ENCODE measurements at regions not wholly inside any gene's neighbourhood (a gene's known extent, or its start where the extent isn't known, plus 50 kb on each side); places are given as distances from the start of the nearest gene placed in this dataset.

DNA sequence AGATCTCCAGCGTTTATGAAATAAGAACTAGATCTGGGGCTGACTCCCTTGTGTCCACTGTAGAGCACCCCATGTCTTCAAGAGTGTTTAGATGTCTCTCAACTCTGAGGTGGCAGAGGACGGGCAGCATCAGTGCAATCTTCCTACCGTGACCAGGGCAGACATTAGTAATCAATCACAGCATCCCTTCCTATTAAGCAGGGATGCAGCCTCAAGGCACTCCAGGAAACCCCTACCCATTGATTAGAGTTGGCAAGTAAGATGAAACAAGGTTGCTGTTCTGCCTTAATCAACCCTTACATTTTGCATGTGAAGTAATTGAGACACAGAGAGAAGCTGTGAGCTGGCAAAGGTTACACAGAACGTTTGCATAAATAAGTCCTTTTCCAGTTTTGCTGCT is 283.7 kb upstream of the ZMIZ1 start:
- no peaks in the 10 kb centered on the region for H3K9me3 Mint-ChIP-seq
- intact Hi-C loops (cut with micrococcal nuclease) = no loop called here
- H3K36me3 Mint-ChIP-seq (ENCODE audit: low read depth) = no peaks in the 10 kb centered on the region
- no peaks in the 10 kb centered on the region for H3K4me1 Mint-ChIP-seq (ENCODE audit: low read depth)
- H3K27me3 Mint-ChIP-seq (ENCODE audit: insufficient read depth) = peaks cover 11% of the 10 kb centered on the region
- no peak overlapping the region for H3K4me3 Mint-ChIP-seq
- DNase-seq (ENCODE audit: low spot score) = no peak
- H3K27ac Mint-ChIP-seq = no peak overlapping the region

GRCh38 chr10:78785991-78786390 is 282.8 kb upstream of the ZMIZ1 start:
- Mint-ChIP-seq H3K4me1 (ENCODE audit: low read depth) (no peaks in the 10 kb centered on the region), H3K9me3 (no peaks in the 10 kb centered on the region), H3K27me3 (ENCODE audit: insufficient read depth) (peaks cover 11% of the 10 kb centered on the region), H3K27ac (no peak overlapping the region), H3K36me3 (ENCODE audit: low read depth) (no peaks in the 10 kb centered on the region), H3K4me3 (no peak overlapping the region)
- no peak for DNase-seq (ENCODE audit: low spot score)
- intact Hi-C loops (cut with micrococcal nuclease) = no loop called here

- intact Hi-C loops (cut with micrococcal nuclease) = no loop called here
- Mint-ChIP-seq H3K4me1 (ENCODE audit: low read depth) (no peaks in the 10 kb centered on the region), H3K9me3 (no peaks in the 10 kb centered on the region), H3K27me3 (ENCODE audit: insufficient read depth) (peaks cover 11% of the 10 kb centered on the region), H3K36me3 (ENCODE audit: low read depth) (no peaks in the 10 kb centered on the region), H3K4me3 (no peak overlapping the region), H3K27ac (no peak overlapping the region)
- DNase-seq (ENCODE audit: low spot score) = no peak
Observed at GRCh38 chr10:78787125-78787524, 281.6 kb upstream of the ZMIZ1 start.

GRCh38 chr10:78794736-78795455 is 273.9 kb upstream of the ZMIZ1 start:
- Mint-ChIP-seq H3K27me3 (ENCODE audit: insufficient read depth) (peaks cover 5% of the 10 kb centered on the region), H3K36me3 (ENCODE audit: low read depth) (no peaks in the 10 kb centered on the region), H3K9me3 (no peaks in the 10 kb centered on the region), H3K4me3 (no peak overlapping the region), H3K27ac (no peak overlapping the region), H3K4me1 (ENCODE audit: low read depth) (no peaks in the 10 kb centered on the region)
- intact Hi-C loops (cut with micrococcal nuclease) = no loop called here
- DNase-seq (ENCODE audit: low spot score) = no peak

- H3K9me3 Mint-ChIP-seq = no peaks in the 10 kb centered on the region
- H3K4me3 Mint-ChIP-seq = no peak overlapping the region
- no peaks in the 10 kb centered on the region for H3K4me1 Mint-ChIP-seq (ENCODE audit: low read depth)
- DNase-seq (ENCODE audit: low spot score) = no peak
- no peak overlapping the region for H3K27ac Mint-ChIP-seq
- intact Hi-C loops (cut with micrococcal nuclease) = no loop called here
- no peaks in the 10 kb centered on the region for H3K36me3 Mint-ChIP-seq (ENCODE audit: low read depth)
- H3K27me3 Mint-ChIP-seq (ENCODE audit: insufficient read depth) = peaks cover 10% of the 10 kb centered on the region
Observed at GRCh38 chr10:78798976-78799730, 269.6 kb upstream of the ZMIZ1 start.

DNA sequence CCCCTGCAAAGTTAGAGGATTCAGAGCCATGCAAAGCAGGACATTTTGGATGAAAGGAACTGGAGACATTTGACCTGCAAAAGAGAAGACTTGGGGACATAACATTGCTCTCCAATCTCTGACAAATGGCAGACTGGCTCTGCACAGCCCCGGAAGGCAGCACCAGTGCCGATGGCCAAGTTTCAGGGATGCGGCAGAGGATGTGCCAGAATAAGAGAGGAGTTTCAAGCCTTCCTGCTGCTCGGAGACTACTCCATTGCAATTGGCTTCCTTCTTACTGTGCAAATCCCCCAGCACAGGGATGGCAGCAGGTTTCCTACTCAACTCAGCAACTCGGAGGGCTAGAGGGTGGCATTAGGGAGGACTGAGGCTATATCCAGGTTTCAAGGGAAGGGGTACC is 268.8 kb upstream of the ZMIZ1 start:
- H3K4me1 Mint-ChIP-seq (ENCODE audit: low read depth) = no peaks in the 10 kb centered on the region
- H3K36me3 Mint-ChIP-seq (ENCODE audit: low read depth) = no peaks in the 10 kb centered on the region
- no peak overlapping the region for H3K4me3 Mint-ChIP-seq

GRCh38 chr10:78800535-78801320 is 268.0 kb upstream of the ZMIZ1 start:
- Mint-ChIP-seq H3K4me1 (ENCODE audit: low read depth) (no peaks in the 10 kb centered on the region), H3K27me3 (ENCODE audit: insufficient read depth) (peaks cover 10% of the 10 kb centered on the region)
- intact Hi-C loops (cut with micrococcal nuclease) = no loop called here

More for the DNA sequence above, 268.8 kb upstream of the ZMIZ1 start:
- Mint-ChIP-seq H3K27me3 (ENCODE audit: insufficient read depth) (peaks cover 10% of the 10 kb centered on the region), H3K9me3 (no peaks in the 10 kb centered on the region), H3K27ac (no peak overlapping the region)
- DNase-seq (ENCODE audit: low spot score) = no peak
- intact Hi-C loops (cut with micrococcal nuclease) = no loop called here

DNA sequence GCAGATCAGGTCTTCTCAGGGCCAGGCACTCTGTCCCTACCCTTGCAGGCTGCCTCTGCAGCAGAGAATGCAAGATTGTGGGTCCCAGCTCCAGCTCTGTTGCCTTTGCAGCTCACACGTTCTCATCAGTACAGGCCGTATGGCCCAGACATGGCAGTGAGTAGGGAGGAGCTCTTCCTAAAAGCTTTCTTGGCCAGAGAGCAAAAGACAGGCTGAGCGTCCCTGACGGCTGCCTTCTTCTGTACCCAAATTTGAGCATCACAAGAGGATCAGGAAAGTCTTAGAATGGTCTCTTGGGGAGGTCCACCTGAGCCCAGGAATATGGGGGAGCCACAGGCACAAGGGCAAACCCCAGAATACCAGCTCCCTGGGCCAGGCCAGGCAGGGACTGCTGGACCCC is 266.3 kb upstream of the ZMIZ1 start:
- no peak for DNase-seq (ENCODE audit: low spot score)
- no peaks in the 10 kb centered on the region for H3K9me3 Mint-ChIP-seq
- intact Hi-C loops (cut with micrococcal nuclease) = no loop called here
- H3K27ac Mint-ChIP-seq = no peak overlapping the region
- H3K36me3 Mint-ChIP-seq (ENCODE audit: low read depth) = no peaks in the 10 kb centered on the region
- H3K4me3 Mint-ChIP-seq = no peak overlapping the region
- peaks cover 9% of the 10 kb centered on the region for H3K27me3 Mint-ChIP-seq (ENCODE audit: insufficient read depth)
- H3K4me1 Mint-ChIP-seq (ENCODE audit: low read depth) = no peaks in the 10 kb centered on the region

More at GRCh38 chr10:78800535-78801320, 268.0 kb upstream of the ZMIZ1 start:
- Mint-ChIP-seq H3K9me3 (no peaks in the 10 kb centered on the region), H3K4me3 (no peak overlapping the region), H3K27ac (no peak overlapping the region), H3K36me3 (ENCODE audit: low read depth) (no peaks in the 10 kb centered on the region)
- DNase-seq (ENCODE audit: low spot score) = no peak

- H3K36me3 Mint-ChIP-seq (ENCODE audit: low read depth) = no peaks in the 10 kb centered on the region
- no peak for DNase-seq (ENCODE audit: low spot score)
- no peaks in the 10 kb centered on the region for H3K9me3 Mint-ChIP-seq
- intact Hi-C loops (cut with micrococcal nuclease) = no loop called here
- H3K27ac Mint-ChIP-seq = no peak overlapping the region
- H3K4me1 Mint-ChIP-seq (ENCODE audit: low read depth) = no peaks in the 10 kb centered on the region
- H3K4me3 Mint-ChIP-seq = no peak overlapping the region
- peaks cover 9% of the 10 kb centered on the region for H3K27me3 Mint-ChIP-seq (ENCODE audit: insufficient read depth)
Observed at GRCh38 chr10:78802866-78803265, 265.9 kb upstream of the ZMIZ1 start.

GRCh38 chr10:78803710-78804109 is 265.1 kb upstream of the ZMIZ1 start:
- H3K4me1 Mint-ChIP-seq (ENCODE audit: low read depth) = no peaks in the 10 kb centered on the region
- peaks cover 10% of the 10 kb centered on the region for H3K27me3 Mint-ChIP-seq (ENCODE audit: insufficient read depth)
- no peak overlapping the region for H3K27ac Mint-ChIP-seq
- H3K9me3 Mint-ChIP-seq = no peaks in the 10 kb centered on the region
- no peaks in the 10 kb centered on the region for H3K36me3 Mint-ChIP-seq (ENCODE audit: low read depth)
- DNase-seq (ENCODE audit: low spot score) = no peak
- intact Hi-C loops (cut with micrococcal nuclease) = no loop called here
- no peak overlapping the region for H3K4me3 Mint-ChIP-seq

GRCh38 chr10:78804411-78805032 is 264.2 kb upstream of the ZMIZ1 start:
- peaks cover 10% of the 10 kb centered on the region for H3K27me3 Mint-ChIP-seq (ENCODE audit: insufficient read depth)
- intact Hi-C loops (cut with micrococcal nuclease) = no loop called here
- no peak overlapping the region for H3K4me3 Mint-ChIP-seq
- H3K36me3 Mint-ChIP-seq (ENCODE audit: low read depth) = no peaks in the 10 kb centered on the region
- DNase-seq (ENCODE audit: low spot score) = no peak
- H3K27ac Mint-ChIP-seq = no peak overlapping the region
- H3K9me3 Mint-ChIP-seq = no peaks in the 10 kb centered on the region
- no peaks in the 10 kb centered on the region for H3K4me1 Mint-ChIP-seq (ENCODE audit: low read depth)

DNA sequence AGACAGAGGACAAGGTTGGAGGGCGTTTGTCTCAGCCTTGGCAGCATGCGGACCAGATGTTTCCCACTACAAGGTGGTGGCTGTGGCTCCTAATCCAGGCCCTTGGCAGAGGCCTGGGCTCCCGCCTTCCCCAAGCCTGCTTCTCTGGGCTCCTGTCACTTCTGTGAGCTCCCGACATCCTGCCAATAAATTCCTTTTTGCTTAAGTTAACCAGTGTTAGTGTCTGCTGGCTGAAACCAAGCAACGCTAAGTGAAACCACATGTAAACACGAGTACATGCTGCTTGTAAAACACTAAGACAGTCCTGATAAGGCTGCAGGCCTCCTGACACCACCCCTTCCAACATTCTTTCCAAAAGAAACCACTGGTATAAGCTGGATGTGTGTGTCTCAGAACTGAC is 263.6 kb upstream of the ZMIZ1 start:
- H3K9me3 Mint-ChIP-seq = no peaks in the 10 kb centered on the region
- H3K27ac Mint-ChIP-seq = no peak overlapping the region

More for the DNA sequence above, 263.6 kb upstream of the ZMIZ1 start:
- H3K4me3 Mint-ChIP-seq = no peak overlapping the region
- H3K4me1 Mint-ChIP-seq (ENCODE audit: low read depth) = no peaks in the 10 kb centered on the region
- no peak for DNase-seq (ENCODE audit: low spot score)
- intact Hi-C loops (cut with micrococcal nuclease) = no loop called here
- peaks cover 8% of the 10 kb centered on the region for H3K27me3 Mint-ChIP-seq (ENCODE audit: insufficient read depth)
- no peaks in the 10 kb centered on the region for H3K36me3 Mint-ChIP-seq (ENCODE audit: low read depth)

Data from activated T-helper 1 cell treated with anti-CD3 and anti-CD28 coated beads, Interleukin-12 subunit alpha, Interleukin-12 subunit beta, Interleukin-2, Interleukin-4 antibody, amounts not matched to agents 30 ng/mL and 10 ng/mL and 1 ng/mL, durations not matched to agents 14 hours and 24 hours and 36 hours (primary cell).